CD4-positive, alpha-beta memory T cell (primary cell): ENCODE measurements at regions not wholly inside any gene's neighbourhood (a gene's known extent, or its start where the extent isn't known, plus 50 kb on each side); places are given as distances from the start of the nearest gene placed in this dataset.
"Not testable (repeated sequence)": the region's sequence is repeated elsewhere in the genome, so short reads cannot be mapped to it uniquely, and the experiment has no call there.

Experiments
- CTCF ChIA-PET: fragments of 350-600 bp; sonication (Branson Sonifier 250); formaldehyde crosslinking; loops from one replicate; lab custom pipeline; 2021; ENCODE audit warnings: inconsistent platforms; ENCODE audit not compliant: partially characterized antibody; lab: Charles Lee
- POLR2A ChIA-PET: fragments of 350-600 bp; sonication (Branson Sonifier 250); formaldehyde crosslinking; loops from one replicate; lab custom pipeline; 2021; ENCODE audit not compliant: partially characterized antibody; lab: Charles Lee
- DNase-seq, 5 donors: peaks; one replicate each; pipeline versions ENCODE4 v3.0.0 to v3.0.0-alpha.2; 2020 to 2022; ENCODE audit warnings: mixed read lengths in 1 of 5
- H3K27ac ChIP-seq: one replicate; pipeline ENCODE4 v1.7.0; 2013; ENCODE audit warnings: low read depth, low read length
- H3K27me3 ChIP-seq: 2 replicates; pipeline ENCODE4 v1.7.0; 2013; ENCODE audit warnings: mild to moderate bottlenecking, low read length, moderate library complexity; ENCODE audit not compliant: insufficient read depth
- H3K36me3 ChIP-seq: 2 replicates; pipeline ENCODE4 v1.7.0; 2013; ENCODE audit warnings: mild to moderate bottlenecking, low read length, moderate library complexity; ENCODE audit not compliant: insufficient read depth
- H3K4me1 ChIP-seq: 2 replicates; pipeline ENCODE4 v1.7.0; 2013; ENCODE audit warnings: mild to moderate bottlenecking, low read length, moderate library complexity; ENCODE audit not compliant: insufficient read depth
- H3K4me3 ChIP-seq, 2 donors: one replicate each; pipeline ENCODE4 v1.7.0; 2013; ENCODE audit warnings: low read length in 2 of 2, mild to moderate bottlenecking in 1 of 2
- H3K9me3 ChIP-seq, 2 donors: one replicate each; pipeline ENCODE4 v1.7.0; 2013; ENCODE audit warnings: low read length in 2 of 2, control low read depth in 1 of 2; ENCODE audit not compliant: control insufficient read depth in 1 of 2
- H3K27ac Mint-ChIP-seq, 7 donors: one replicate each; pipeline ENCODE4 v1.8.0; 2020 to 2021; ENCODE audit warnings: mixed read lengths in 7 of 7, mild to moderate bottlenecking in 6 of 7, inconsistent platforms in 3 of 7, moderate library complexity in 3 of 7
- H3K27me3 Mint-ChIP-seq, 2 donors: one replicate each; pipeline ENCODE4 v1.8.0; 2020 to 2021; ENCODE audit warnings: mixed read lengths in 2 of 2
- H3K36me3 Mint-ChIP-seq, 2 donors: one replicate each; pipeline ENCODE4 v1.8.0; 2020 to 2021; ENCODE audit warnings: mixed read lengths in 2 of 2, inconsistent platforms in 1 of 2, mild to moderate bottlenecking in 1 of 2
- H3K4me1 Mint-ChIP-seq, 4 donors: one replicate each; pipeline ENCODE4 v1.8.0; 2020 to 2021; ENCODE audit warnings: mixed read lengths in 4 of 4, mild to moderate bottlenecking in 1 of 4
- H3K4me3 Mint-ChIP-seq, 8 donors: one replicate each; pipeline ENCODE4 v1.8.0; 2020 to 2021; ENCODE audit warnings: mixed read lengths in 8 of 8, mild to moderate bottlenecking in 7 of 8, moderate library complexity in 6 of 8, inconsistent platforms in 3 of 8
- H3K9me3 Mint-ChIP-seq, 8 donors: one replicate each; pipeline ENCODE4 v1.8.0; 2020 to 2021; ENCODE audit warnings: mixed read lengths in 8 of 8, mild to moderate bottlenecking in 5 of 8, inconsistent platforms in 3 of 8, moderate library complexity in 1 of 8
- intact Hi-C: fragments of 100-400 bp; cut with micrococcal nuclease; formaldehyde crosslinking; loops from one replicate; pipeline ENCODE4 v1.15.1; 2023

DNA sequence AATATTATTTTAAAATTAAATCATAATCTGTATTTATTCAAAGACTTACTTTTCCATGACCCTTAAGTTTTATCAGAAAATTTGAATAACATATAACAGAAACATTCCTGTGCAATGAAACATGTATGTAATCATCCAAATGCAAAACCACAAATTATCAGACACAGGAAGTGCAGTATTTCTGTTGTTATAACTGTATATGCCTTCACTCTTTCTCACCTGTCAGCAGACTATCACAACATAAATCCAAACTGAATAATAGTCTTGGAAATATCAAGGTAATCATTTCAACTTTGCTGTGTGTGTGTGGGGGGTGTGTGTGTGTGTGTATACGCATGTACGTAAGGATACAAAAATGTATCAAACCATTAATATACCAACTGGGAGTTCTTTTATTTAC lies 285.9 kb downstream of the SLC7A11 start:
- Mint-ChIP-seq H3K4me1 (no peaks in the 10 kb centered on the region), H3K36me3 (no peaks in the 10 kb centered on the region), H3K27ac (no peak overlapping the region), H3K9me3 (peaks cover 0 to 9% (median 2%) of the 10 kb centered on the region in 8 donors), H3K4me3 (no peak overlapping the region), H3K27me3 (no peaks in the 10 kb centered on the region)
- Histone ChIP-seq H3K27me3 (no peaks in the 10 kb centered on the region), H3K27ac (no peak overlapping the region), H3K36me3 (no peaks in the 10 kb centered on the region), H3K9me3 (no peaks in the 10 kb centered on the region), H3K4me3 (no peak overlapping the region), H3K4me1 (no peaks in the 10 kb centered on the region)
- intact Hi-C loops: no loop called here
- ChIA-PET POLR2A (no interaction called here), CTCF (no interaction called here)
- DNase-seq: no peak

DNA sequence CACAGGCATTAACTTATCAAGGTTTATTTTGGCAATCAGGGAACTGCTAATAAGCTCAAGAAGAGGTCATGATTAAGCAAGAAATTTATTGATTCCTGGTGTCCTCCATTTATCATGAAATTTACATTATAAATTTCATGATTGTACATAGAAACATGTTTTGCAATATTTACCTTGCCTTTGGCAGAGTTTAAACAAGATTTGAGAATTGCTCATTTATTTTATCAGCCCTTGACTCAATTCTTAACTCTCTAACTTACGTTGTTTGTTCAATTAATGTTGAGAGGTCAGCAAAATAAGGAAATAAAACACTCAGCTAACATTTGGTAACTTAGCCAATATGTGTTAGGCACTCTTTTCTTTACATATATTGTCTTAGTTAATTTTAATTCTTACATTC lies 286.6 kb downstream of the SLC7A11 start:
- Histone ChIP-seq H3K4me3 (no peak overlapping the region), H3K9me3 (no peaks in the 10 kb centered on the region), H3K27me3 (no peaks in the 10 kb centered on the region), H3K27ac (no peak overlapping the region), H3K36me3 (no peaks in the 10 kb centered on the region), H3K4me1 (no peaks in the 10 kb centered on the region)
- no peaks in the 10 kb centered on the region for H3K36me3 Mint-ChIP-seq
- H3K4me3 Mint-ChIP-seq: no peak overlapping the region
- no peaks in the 10 kb centered on the region for H3K4me1 Mint-ChIP-seq
- no peaks in the 10 kb centered on the region for H3K27me3 Mint-ChIP-seq
- CTCF ChIA-PET: no interaction called here
- no peak overlapping the region for H3K27ac Mint-ChIP-seq
- peaks cover 0 to 9% (median 2%) of the 10 kb centered on the region in 8 donors for H3K9me3 Mint-ChIP-seq
- no peak for DNase-seq
- intact Hi-C loops: no loop called here
- POLR2A ChIA-PET: no interaction called here

DNA sequence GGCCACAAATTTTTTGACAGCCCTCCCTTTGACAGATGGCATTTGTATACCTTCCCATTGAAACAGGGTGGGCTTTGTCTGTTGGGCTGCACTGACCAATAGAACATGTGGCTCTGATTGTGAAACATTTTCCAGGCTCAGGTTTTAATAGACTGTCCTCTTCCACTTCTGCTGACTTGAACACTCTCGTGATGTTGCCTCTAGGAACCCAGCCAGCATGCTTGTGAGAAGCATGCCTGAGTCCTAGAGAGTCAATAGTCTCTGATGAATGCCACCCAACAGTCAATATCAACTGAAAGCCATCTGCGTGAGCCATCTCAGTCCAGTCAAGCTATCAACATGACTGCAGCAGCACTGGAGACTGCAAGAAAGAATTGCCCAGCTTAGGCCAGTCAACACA lies 290.0 kb downstream of the SLC7A11 start:
- Histone ChIP-seq H3K36me3 (no peaks in the 10 kb centered on the region), H3K27me3 (no peaks in the 10 kb centered on the region), H3K27ac (no peak overlapping the region), H3K4me3 (no peak overlapping the region), H3K9me3 (no peaks in the 10 kb centered on the region), H3K4me1 (no peaks in the 10 kb centered on the region)
- H3K9me3 Mint-ChIP-seq: peaks cover 0 to 9% (median 3%) of the 10 kb centered on the region in 8 donors
- no peaks in the 10 kb centered on the region for H3K4me1 Mint-ChIP-seq
- intact Hi-C loops: no loop called here
- H3K27ac Mint-ChIP-seq: no peak overlapping the region
- H3K36me3 Mint-ChIP-seq: no peaks in the 10 kb centered on the region
- POLR2A ChIA-PET: no interaction called here
- no peaks in the 10 kb centered on the region for H3K27me3 Mint-ChIP-seq
- CTCF ChIA-PET: no interaction called here
- H3K4me3 Mint-ChIP-seq: no peak overlapping the region
- DNase-seq: no peak

DNA sequence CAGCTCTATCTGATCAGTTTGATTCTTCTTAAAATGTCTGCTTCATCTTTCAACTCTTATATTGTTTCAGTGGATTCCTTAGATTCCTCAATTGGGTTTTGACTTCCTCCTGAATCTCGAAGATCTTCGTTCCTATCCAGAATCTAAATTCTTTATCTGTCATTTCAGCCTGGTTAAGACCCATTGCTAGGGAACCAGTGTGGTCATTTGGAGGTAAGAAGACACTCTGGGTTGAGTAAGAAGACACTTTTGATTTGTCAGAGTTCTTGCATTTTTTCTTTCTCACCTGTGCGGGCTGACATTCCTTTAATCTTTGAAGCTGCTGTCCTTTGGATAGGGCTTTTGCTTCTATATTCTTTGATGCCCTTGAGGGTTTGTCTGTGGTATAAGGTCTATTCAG lies 291.9 kb downstream of the SLC7A11 start:
- Histone ChIP-seq H3K36me3 (no peaks in the 10 kb centered on the region), H3K4me3 (no peak overlapping the region), H3K27me3 (no peaks in the 10 kb centered on the region), H3K9me3 (no peaks in the 10 kb centered on the region), H3K27ac (no peak overlapping the region), H3K4me1 (no peaks in the 10 kb centered on the region)
- DNase-seq: no peak
- ChIA-PET CTCF (no interaction called here), POLR2A (no interaction called here)
- no peaks in the 10 kb centered on the region for H3K36me3 Mint-ChIP-seq
- H3K9me3 Mint-ChIP-seq: peaks cover 0 to 10% (median 3%) of the 10 kb centered on the region in 8 donors
- H3K4me3 Mint-ChIP-seq: no peak overlapping the region
- H3K27ac Mint-ChIP-seq: no peak overlapping the region
- no peaks in the 10 kb centered on the region for H3K27me3 Mint-ChIP-seq
- no peaks in the 10 kb centered on the region for H3K4me1 Mint-ChIP-seq
- intact Hi-C loops: no loop called here

DNA sequence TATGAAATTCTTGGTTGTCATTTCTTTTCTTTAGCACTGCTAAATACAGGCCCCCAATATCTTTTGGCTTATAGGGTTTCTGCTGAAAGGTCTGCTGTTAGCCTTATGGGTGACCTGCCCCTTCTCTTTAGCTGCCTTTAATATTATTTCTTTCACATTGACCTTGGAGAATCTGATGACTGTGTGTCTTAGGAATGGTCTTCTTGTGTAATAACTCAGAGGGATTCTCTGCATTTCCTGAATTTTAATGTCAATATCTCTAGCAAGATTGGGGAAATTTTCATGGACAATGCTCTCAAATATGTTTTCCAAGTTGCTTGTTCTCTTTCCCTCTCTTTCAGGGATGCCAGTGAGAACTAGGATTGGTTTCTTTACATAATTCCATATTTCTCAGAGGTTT lies 292.4 kb downstream of the SLC7A11 start:
- H3K4me1 Mint-ChIP-seq: no peaks in the 10 kb centered on the region
- no peak overlapping the region for H3K27ac ChIP-seq
- H3K27ac Mint-ChIP-seq: no peak overlapping the region
- DNase-seq: no peak
- no peak overlapping the region for H3K4me3 ChIP-seq
- H3K27me3 ChIP-seq: no peaks in the 10 kb centered on the region
- no peaks in the 10 kb centered on the region for H3K4me1 ChIP-seq
- POLR2A ChIA-PET: no interaction called here
- intact Hi-C loops: no loop called here
- no peak overlapping the region for H3K4me3 Mint-ChIP-seq
- H3K9me3 ChIP-seq: no peaks in the 10 kb centered on the region
- H3K36me3 Mint-ChIP-seq: no peaks in the 10 kb centered on the region
- no peaks in the 10 kb centered on the region for H3K36me3 ChIP-seq
- CTCF ChIA-PET: no interaction called here
- no peaks in the 10 kb centered on the region for H3K27me3 Mint-ChIP-seq
- H3K9me3 Mint-ChIP-seq: peaks cover 0 to 10% (median 3%) of the 10 kb centered on the region in 8 donors

DNA sequence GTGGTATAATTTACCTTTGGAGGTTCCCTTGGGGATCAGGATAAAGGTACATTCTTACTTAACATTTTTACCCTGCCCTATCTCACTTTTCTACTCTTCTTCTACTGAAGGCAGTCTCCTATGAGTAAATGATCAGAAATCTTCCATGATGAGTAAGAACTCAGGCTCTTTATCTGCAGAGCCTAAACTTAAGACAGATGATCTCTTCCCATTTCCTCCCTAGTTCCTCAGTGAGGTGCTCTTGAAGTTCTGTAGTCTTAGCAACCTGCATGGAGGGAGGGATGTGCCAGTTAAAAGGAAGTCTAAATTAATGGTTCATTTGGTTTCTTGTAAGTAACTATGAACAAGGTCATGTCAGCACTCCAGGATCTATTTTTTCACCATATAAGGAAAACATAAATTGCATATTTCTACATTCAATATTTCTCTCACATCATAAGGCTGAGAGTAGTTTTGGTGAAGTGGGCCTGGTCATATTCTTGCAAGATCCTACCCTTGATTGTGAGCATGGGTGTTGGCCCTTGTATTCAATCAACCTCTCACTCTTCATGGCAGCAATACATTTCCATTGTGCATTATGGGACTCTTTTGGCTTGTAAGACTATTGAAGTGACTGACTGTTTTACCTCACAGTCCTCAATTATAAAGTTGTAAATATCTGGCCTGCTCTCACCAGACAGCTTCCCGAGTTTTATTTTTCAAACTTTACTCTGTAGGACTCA lies 295.5 kb downstream of the SLC7A11 start:
- H3K27ac Mint-ChIP-seq: peak overlapping the region in 1 of 7 donors; percentile 37
- H3K4me1 Mint-ChIP-seq: no peaks in the 10 kb centered on the region
- POLR2A ChIA-PET: no interaction called here
- intact Hi-C loops: no loop called here
- Histone ChIP-seq H3K9me3 (no peaks in the 10 kb centered on the region), H3K27me3 (no peaks in the 10 kb centered on the region), H3K4me3 (no peak overlapping the region), H3K27ac (no peak overlapping the region), H3K4me1 (no peaks in the 10 kb centered on the region), H3K36me3 (no peaks in the 10 kb centered on the region)
- H3K36me3 Mint-ChIP-seq: no peaks in the 10 kb centered on the region
- no peaks in the 10 kb centered on the region for H3K27me3 Mint-ChIP-seq
- CTCF ChIA-PET: no interaction called here
- H3K9me3 Mint-ChIP-seq: peaks cover 0 to 8% (median 1%) of the 10 kb centered on the region in 8 donors
- DNase-seq: no peak
- H3K4me3 Mint-ChIP-seq: no peak overlapping the region

DNA sequence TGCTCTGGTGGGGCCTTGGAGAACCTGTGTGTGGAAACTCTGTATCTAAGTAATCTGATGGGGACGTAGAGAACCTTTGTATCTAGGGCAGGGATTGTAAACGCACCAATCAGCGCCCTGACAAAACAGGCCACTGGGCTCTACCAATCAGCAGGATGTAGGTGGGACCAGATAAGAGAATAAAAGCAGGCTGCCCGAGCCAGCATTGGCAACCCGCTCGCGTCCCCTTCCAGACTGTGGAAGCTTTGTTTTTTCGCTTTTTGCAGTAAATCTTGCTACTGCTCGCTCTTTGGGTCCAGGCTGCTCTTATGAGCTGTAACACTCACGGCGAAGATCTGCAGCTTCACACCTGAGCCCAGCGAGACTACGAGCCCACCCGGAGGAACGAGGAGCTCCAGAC lies 299.3 kb downstream of the SLC7A11 start:
- H3K27ac ChIP-seq, H3K27me3 ChIP-seq, H3K4me1 Mint-ChIP-seq, POLR2A ChIA-PET, H3K36me3 ChIP-seq, H3K4me3 ChIP-seq, H3K9me3 ChIP-seq, H3K27ac Mint-ChIP-seq, H3K4me1 ChIP-seq, H3K27me3 Mint-ChIP-seq, intact Hi-C loops, CTCF ChIA-PET, H3K36me3 Mint-ChIP-seq, H3K4me3 Mint-ChIP-seq, DNase-seq: not testable (repeated sequence)
- H3K9me3 Mint-ChIP-seq: peaks cover 2 to 27% (median 6%) of the 10 kb centered on the region in 8 donors
